AG04449 (cell line): ENCODE measurements at regions not wholly inside any gene's neighbourhood (a gene's known extent, or its start where the extent isn't known, plus 50 kb on each side); places are given as distances from the start of the nearest gene placed in this dataset.

Experiments
- CTCF ChIA-PET: fragments of 350-600 bp; formaldehyde crosslinking; extraction: SDS; loops from one replicate; lab custom pipeline; 2021; ENCODE audit warnings: antibody characterized with exemption; lab: Yijun Ruan, JAX
- POLR2A ChIA-PET: fragments of 400-600, 350-600 bp; formaldehyde crosslinking; extraction: SDS; loops from one replicate; lab custom pipeline; 2020; ENCODE audit warnings: antibody characterized with exemption, inconsistent platforms; lab: Yijun Ruan, JAX
- DNase-seq: peaks from one replicate; pipeline ENCODE4 v3.0.0-alpha.2; 2010; ENCODE audit warnings: low read depth, low spot score
- H3K4me3 ChIP-seq: 2 replicates; pipeline ENCODE4 v1.5.1; 2011; ENCODE audit warnings: low read depth, mild to moderate bottlenecking, control low read depth, low read length
- TF ChIP-seq, protein P1 (sequence below): IDR thresholded peaks from one replicate; pipeline ENCODE4 v1.5.1; 2011; ENCODE audit warnings: mild to moderate bottlenecking, moderate library complexity, low read length, control low read depth, inconsistent platforms; ENCODE audit not compliant: insufficient read depth; ENCODE audit errors: missing control alignments

DNA sequence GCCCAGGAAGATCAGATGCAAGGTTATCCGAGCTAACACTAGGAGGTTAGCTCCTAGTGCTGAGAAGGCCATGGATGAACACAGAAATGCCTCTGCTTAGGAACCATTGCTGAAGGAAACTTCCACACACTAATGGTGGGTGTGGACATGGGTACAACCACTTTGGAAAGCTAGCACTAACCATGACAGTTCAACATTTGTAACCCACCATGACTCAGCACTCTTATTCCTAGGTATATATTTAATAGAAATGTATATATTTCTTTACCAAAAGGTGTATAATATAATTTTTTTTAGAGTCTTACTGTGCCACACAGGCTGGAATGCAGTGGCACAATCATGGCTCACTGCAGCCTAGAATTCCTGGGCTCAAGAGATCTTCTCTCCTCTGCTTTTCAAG lies 85.3 kb upstream of the BTBD3 start:
- TF ChIP-seq, protein P1, sequence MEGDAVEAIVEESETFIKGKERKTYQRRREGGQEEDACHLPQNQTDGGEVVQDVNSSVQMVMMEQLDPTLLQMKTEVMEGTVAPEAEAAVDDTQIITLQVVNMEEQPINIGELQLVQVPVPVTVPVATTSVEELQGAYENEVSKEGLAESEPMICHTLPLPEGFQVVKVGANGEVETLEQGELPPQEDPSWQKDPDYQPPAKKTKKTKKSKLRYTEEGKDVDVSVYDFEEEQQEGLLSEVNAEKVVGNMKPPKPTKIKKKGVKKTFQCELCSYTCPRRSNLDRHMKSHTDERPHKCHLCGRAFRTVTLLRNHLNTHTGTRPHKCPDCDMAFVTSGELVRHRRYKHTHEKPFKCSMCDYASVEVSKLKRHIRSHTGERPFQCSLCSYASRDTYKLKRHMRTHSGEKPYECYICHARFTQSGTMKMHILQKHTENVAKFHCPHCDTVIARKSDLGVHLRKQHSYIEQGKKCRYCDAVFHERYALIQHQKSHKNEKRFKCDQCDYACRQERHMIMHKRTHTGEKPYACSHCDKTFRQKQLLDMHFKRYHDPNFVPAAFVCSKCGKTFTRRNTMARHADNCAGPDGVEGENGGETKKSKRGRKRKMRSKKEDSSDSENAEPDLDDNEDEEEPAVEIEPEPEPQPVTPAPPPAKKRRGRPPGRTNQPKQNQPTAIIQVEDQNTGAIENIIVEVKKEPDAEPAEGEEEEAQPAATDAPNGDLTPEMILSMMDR, result no peak
- POLR2A ChIA-PET, result no interaction called here
- H3K4me3 ChIP-seq, result no peak overlapping the region
- CTCF ChIA-PET, result interaction anchor here (0.7 kb wide), 1 partner anchor 13 kb away, joined by 3 read pairs; no protein-coding TSS in a partner anchor
- no peak for DNase-seq

DNA sequence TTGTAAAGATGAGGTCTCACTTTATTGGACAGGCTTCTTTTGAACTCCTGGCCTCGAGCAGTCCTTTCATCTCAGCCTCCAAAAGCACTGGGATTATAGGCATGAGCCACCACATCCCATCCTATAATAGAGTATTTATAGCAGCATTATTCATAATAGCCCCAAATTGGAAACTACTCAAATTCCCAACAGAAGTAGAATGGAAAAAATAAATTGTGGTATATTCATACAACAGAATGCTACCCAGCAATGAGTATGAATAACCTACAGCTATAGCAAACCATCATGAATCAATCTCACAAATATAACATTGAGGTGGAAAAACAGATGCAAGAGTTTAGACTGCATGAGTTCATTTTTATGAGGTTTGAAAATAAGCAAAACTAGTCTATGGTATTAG lies 84.8 kb upstream of the BTBD3 start:
- no peak for DNase-seq
- TF ChIP-seq, protein P1, result no peak
- ChIA-PET CTCF (no interaction called here), POLR2A (no interaction called here)
- no peak overlapping the region for H3K4me3 ChIP-seq

DNA sequence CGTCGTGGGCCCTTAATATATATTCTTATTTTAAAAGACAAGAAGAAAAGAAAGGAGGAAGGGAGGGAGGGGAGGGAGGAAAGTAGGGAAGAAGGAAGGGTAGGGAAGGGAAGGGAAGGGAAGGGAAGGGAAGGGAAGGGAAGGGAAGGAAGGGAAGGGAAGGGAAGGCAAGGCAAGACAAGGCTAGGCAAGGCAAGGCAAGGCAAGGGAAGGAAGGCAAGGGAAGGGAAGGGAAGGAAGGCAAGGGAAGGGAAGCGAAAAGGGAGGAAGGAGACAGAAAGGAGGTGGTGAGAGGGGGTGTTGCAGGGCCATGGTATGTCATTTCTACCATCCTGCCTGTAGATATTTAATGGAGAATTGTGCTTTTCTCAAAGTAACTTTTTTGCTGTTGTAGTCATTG lies 83.9 kb upstream of the BTBD3 start:
- no peak overlapping the region for H3K4me3 ChIP-seq
- ChIA-PET POLR2A (interaction anchor here (0.7 kb wide), 1 partner anchor 70 kb away, joined by 3 read pairs; no protein-coding TSS in a partner anchor), CTCF (no interaction called here)
- no peak for DNase-seq
- TF ChIP-seq, protein P1, result no peak

DNA sequence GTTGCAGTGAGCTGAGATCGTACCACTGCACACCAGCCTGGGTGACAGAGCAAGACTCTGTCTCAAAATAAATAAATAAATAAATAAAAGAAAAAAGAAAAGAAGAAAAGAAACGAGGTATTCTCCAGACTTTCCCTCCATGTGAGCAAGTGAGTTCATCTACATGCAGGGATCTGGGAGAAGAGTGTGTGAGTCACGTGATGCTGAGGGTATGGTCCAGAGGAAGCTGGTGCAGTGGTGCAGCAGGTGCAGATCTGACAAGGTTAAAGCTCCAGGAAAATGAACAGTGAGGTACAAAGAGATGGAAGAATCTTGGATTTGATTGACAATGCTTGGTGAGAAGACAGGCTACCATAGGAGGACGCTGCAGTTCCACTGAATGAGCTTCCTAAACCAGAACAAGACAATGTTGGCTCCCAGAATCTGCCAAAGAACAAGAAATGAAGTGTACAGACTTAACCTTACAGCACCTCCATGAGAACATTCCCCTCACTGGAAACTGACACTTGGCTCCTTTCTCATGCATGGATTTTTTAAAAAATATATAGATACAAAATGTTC lies 79.5 kb upstream of the BTBD3 start:
- TF ChIP-seq, protein P1, result no peak
- POLR2A ChIA-PET, result no interaction called here
- no peak for DNase-seq
- H3K4me3 ChIP-seq, result no peak overlapping the region
- CTCF ChIA-PET, result no interaction called here

DNA sequence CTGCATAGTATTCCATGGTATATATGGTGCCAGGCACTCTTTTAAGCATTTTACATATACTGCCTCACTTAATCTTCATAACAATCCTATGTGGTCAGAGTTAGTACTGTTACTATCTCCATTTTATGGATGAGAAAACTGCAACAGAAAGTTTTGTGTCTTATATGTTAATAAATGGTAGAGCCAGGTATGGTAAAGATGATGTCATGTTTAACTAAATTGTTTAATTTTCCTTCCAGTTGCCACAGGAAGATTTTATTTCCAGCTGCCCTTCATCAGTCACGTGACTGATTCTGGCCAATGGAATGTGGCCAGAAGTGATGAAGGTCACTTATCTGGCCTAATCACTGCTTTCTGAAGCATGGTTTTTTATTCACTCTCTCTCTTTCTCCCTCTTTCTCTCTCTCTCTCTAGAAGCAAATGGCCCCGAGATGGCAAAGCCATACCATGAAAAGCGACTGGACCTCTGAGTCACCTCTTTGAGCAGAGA lies 75.7 kb upstream of the BTBD3 start:
- ChIA-PET CTCF (no interaction called here), POLR2A (no interaction called here)
- H3K4me3 ChIP-seq, result no peak overlapping the region
- TF ChIP-seq, protein P1, result no peak
- no peak for DNase-seq

DNA sequence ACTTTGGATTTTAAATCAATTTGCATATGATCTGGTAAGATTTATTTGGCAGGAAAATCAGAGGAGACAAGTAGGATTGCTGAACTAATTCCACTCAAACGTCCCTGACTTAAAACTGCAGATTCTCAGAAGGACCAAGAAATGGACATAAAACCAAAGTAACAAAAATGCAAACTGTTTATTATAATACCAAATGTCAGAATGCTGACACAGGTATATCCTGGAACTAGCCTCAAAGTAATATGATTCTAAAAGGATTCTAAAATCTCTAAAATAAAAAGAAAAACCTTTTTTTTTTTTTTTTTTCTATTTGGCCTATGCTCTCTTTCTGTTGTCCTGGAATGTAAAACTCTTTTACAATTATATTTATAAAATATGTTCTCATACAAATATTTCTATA lies 74.4 kb upstream of the BTBD3 start:
- TF ChIP-seq, protein P1, result no peak
- DNase-seq, result no peak
- ChIA-PET CTCF (no interaction called here), POLR2A (no interaction called here)
- H3K4me3 ChIP-seq, result no peak overlapping the region
